Mucosa of descending colon (tissue), 3 donors: ENCODE measurements at regions not wholly inside any gene's neighbourhood (a gene's known extent, or its start where the extent isn't known, plus 50 kb on each side); places are given as distances from the start of the nearest gene placed in this dataset.
A peak's percentile ranks its signal among the peaks of the same experiment; 100 is the strongest.

Experiments
- ATAC-seq: fragments of 200-7000 bp; cut with Tn5 transposase; one replicate; pipeline ENCODE4 v1.9.1; 2020; ENCODE audit warnings: mild to moderate bottlenecking, moderate library complexity
- DNase-seq, 3 donors: peaks; one replicate each; pipeline ENCODE4 v3.0.0-alpha.2; 2020
- H3K36me3 ChIP-seq: fragments of 200-600 bp; one replicate; pipeline ENCODE4 v1.8.0; 2021; ENCODE audit warnings: low read depth, mild to moderate bottlenecking
- H3K4me1 ChIP-seq: fragments of 200-600 bp; one replicate; pipeline ENCODE4 v1.8.0; 2021; ENCODE audit warnings: low read depth, mild to moderate bottlenecking
- H3K4me3 ChIP-seq: fragments of 200-600 bp; one replicate; pipeline ENCODE4 v1.8.0; 2021; ENCODE audit warnings: mild to moderate bottlenecking
- H3K9me3 ChIP-seq: fragments of 200-600 bp; one replicate; pipeline ENCODE4 v1.8.0; 2021; ENCODE audit warnings: mild to moderate bottlenecking
- intact Hi-C, 2 donors: fragments of 100-400 bp; cut with DNase I in 1 of 2; cut with micrococcal nuclease in 1 of 2; formaldehyde crosslinking; loops; one replicate each; pipeline versions ENCODE4 v1.11.0 to v1.11.1; 2022; cut with DNase I, micrococcal nuclease
- TF ChIP-seq, protein P1 (sequence below): fragments of 200-600 bp; IDR thresholded peaks from one replicate; pipeline ENCODE4 v1.8.0; 2022; ENCODE audit warnings: antibody characterized with exemption, mild to moderate bottlenecking
- donor health status: DM: no; HTN: no; CAD: no; lungs with moderate emphysema.
- donor health status: DM: no; HTN: no; CAD: no.
- donor health status: DM: no; HTN: yes; CAD: no.

DNA sequence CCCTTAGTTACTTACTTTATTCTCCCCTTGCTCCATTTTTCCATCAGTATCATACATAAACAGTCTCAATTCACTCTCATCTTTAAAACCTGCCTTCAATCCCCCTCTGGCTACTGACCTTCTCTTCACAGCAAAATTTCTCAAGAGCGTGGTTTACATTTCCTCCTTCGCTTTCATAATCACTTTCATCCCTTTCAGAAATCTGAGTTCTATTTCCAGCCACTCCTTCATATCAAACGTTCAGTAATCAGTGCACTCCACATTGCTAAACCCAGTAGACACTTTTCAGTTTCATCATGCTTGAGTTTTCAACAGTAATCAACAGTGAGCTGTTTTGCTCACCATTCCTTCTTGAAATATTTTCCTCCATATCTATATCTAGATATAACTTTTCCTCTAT, 176.7 kb upstream of the HSF2 start:
- H3K4me3 ChIP-seq, result no peak overlapping the region
- no peaks in the 10 kb centered on the region for H3K9me3 ChIP-seq
- H3K4me1 ChIP-seq, result no peaks in the 10 kb centered on the region
- TF ChIP-seq, protein P1, sequence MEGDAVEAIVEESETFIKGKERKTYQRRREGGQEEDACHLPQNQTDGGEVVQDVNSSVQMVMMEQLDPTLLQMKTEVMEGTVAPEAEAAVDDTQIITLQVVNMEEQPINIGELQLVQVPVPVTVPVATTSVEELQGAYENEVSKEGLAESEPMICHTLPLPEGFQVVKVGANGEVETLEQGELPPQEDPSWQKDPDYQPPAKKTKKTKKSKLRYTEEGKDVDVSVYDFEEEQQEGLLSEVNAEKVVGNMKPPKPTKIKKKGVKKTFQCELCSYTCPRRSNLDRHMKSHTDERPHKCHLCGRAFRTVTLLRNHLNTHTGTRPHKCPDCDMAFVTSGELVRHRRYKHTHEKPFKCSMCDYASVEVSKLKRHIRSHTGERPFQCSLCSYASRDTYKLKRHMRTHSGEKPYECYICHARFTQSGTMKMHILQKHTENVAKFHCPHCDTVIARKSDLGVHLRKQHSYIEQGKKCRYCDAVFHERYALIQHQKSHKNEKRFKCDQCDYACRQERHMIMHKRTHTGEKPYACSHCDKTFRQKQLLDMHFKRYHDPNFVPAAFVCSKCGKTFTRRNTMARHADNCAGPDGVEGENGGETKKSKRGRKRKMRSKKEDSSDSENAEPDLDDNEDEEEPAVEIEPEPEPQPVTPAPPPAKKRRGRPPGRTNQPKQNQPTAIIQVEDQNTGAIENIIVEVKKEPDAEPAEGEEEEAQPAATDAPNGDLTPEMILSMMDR, result no peak
- no peaks in the 10 kb centered on the region for H3K36me3 ChIP-seq
- DNase-seq (no peak), ATAC-seq (no peak)
- intact Hi-C loops, result no loop called here

DNA sequence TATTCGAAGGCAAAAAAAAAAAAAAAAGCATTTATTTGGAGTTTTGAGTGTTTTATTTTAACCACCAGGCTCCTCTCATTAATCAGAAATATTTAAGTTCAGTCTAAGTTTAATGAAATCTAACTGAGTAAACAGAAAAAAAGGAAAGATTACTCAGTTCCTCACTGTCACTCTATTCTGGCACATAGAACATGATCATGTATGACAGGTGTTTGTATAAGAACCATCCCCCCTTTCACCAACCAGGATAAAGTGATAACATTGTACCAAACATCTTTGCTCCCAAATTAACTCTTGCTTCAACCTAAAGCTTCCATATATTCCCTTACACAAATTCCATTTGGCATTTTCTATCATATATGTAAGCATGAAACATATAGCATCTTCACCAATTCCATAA, 176.2 kb upstream of the HSF2 start:
- Histone ChIP-seq H3K4me1 (no peaks in the 10 kb centered on the region), H3K36me3 (no peaks in the 10 kb centered on the region), H3K4me3 (no peak overlapping the region), H3K9me3 (no peaks in the 10 kb centered on the region)
- no peak for ATAC-seq
- DNase-seq, result no peak
- TF ChIP-seq, protein P1, result no peak
- intact Hi-C loops, result no loop called here

DNA sequence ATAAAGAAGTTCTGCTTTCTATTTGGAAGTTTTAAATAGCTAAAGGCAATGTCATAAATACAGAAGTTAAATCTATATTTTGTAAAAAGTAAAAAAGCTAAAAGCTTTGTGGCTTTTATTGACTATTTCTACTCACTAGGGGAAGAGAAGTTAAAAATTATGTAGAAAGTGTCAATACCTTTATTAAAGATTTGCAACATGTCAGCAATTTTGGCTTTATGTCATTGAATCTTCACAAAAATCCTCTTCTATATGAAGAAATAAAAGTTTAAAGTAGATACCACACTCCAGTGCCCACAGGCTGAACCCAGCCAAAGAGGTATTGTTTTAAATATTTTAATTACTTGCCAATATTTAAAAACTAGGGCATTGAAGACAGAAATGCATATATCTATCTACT, 160.6 kb upstream of the HSF2 start:
- peaks cover 6% of the 10 kb centered on the region for H3K9me3 ChIP-seq
- H3K4me3 ChIP-seq, result no peak overlapping the region
- ATAC-seq (no peak), DNase-seq (no peak)
- intact Hi-C loops, result no loop called here
- H3K36me3 ChIP-seq, result no peaks in the 10 kb centered on the region
- H3K4me1 ChIP-seq, result no peaks in the 10 kb centered on the region
- TF ChIP-seq, protein P1, result no peak

DNA sequence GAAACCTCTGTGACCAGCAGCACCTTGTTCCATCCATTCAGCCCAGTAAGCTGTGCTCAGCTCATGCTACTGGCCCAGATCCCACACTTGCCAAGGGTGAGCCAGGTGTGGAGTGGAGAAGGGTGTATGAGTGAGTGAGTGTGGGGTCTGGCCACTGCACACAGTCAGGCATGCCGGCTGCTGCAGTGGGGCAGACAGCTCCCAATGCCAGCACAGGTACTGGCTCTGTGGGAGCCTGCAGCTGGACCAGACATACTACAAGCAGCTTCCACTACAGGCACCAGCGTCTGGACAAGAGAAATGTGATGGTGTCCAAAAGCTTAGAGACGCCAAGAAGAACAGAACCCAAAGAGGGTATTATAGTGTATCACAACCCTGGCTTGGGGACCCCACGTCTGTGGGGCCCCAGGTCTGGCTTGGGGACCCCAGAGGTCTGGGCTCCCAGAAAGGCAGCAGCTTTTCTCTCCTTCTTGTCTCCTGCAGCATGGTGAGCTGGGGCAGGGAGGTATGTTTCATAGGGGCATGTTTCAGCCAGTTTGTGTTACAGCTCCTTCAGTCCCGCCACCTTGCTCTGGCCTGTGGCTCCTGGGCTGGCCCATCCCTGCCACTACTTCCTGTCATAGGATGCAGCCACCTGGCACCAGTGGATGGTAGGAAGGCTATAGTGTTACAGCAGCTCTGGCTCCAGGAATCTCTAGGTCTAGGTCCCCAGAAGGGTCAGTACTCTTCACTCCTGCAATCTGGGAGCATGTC, 152.4 kb upstream of the HSF2 start:
- H3K4me1 ChIP-seq, result no peaks in the 10 kb centered on the region
- intact Hi-C loops, result no loop called here
- TF ChIP-seq, protein P1, result no peak
- no peak overlapping the region for H3K4me3 ChIP-seq
- no peaks in the 10 kb centered on the region for H3K36me3 ChIP-seq
- peak in 1 of 3 donors; percentile 19 for DNase-seq
- peaks cover 15% of the 10 kb centered on the region for H3K9me3 ChIP-seq
- ATAC-seq, result no peak

DNA sequence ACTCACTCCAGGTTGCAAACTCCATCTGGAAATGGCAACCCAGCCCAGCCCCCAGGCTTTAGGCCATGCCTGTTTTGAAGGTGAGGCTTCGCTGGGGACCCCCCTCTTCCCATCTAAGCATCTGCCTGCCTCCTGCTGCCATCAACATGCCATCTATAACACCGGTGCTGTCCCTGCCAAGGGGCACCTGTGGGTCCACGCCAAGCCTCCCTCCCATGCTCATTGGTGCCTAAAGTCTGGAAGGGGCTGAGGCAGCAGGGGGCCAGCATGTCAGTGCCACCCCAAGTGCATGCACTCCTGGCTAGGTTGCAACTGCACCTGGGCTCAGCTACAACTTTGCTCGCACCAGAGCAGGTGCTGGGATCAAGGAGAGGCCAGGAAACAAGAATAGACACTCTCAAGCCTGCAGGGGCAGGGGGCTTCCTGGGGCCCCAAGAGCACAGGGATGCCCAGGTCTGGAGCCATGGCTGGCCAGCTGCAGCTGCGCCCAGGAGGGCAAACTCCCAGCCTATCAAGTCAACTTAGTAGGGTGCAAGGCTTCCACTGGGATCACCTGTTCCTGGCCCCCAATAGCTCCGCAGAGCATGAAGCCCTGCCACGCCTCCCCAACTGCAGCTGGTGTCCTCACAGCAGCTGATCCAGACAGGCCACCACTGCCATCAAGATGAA, 151.3 kb upstream of the HSF2 start:
- H3K36me3 ChIP-seq, result no peaks in the 10 kb centered on the region
- H3K9me3 ChIP-seq, result peaks cover 12% of the 10 kb centered on the region
- TF ChIP-seq, protein P1, result no peak
- H3K4me1 ChIP-seq, result no peaks in the 10 kb centered on the region
- ATAC-seq (no peak), DNase-seq (peak in 1 of 3 donors; percentile 39)
- H3K4me3 ChIP-seq, result no peak overlapping the region
- intact Hi-C loops, result no loop called here
